IMR-90 (cell line): ENCODE measurements at regions not wholly inside any gene's neighbourhood (a gene's known extent, or its start where the extent isn't known, plus 50 kb on each side); places are given as distances from the start of the nearest gene placed in this dataset.

Experiments
- ATAC-seq: fragments of 200-7000 bp; cut with Tn5 transposase; 2 replicates; pipeline ENCODE4 v1.9.1; 2020; ENCODE audit warnings: low read depth, mild to moderate bottlenecking, moderate library complexity
- BruUV-seq: library from RNA; stranded (reverse); fragments of 400-500 nt; replicated peaks from 2 replicates; lab custom pipeline; 2021; lab: Mats Ljungman, UMichigan
- CTCF ChIA-PET: fragments of 300-600 bp; formaldehyde crosslinking; extraction: SDS; loops from one replicate; lab custom pipeline; 2021; ENCODE audit warnings: antibody characterized with exemption; lab: Yijun Ruan, JAX
- POLR2A ChIA-PET: fragments of 300-600 bp; sonication (Branson Sonifier 250); formaldehyde crosslinking; loops from one replicate; lab custom pipeline; 2022; ENCODE audit warnings: antibody characterized with exemption; ENCODE audit not compliant: unreplicated experiment; lab: Charles Lee
- DNase-seq: peaks from one replicate; pipeline ENCODE4 v3.0.0; 2013
- H2AFZ ChIP-seq: replicated peaks from 2 replicates; pipeline ENCODE3; 2013; ENCODE audit warnings: low read length, mild to moderate bottlenecking; ENCODE audit not compliant: poor library complexity
- H2AK5ac ChIP-seq: 2 replicates; pipeline ENCODE4 v1.6.1; 2013; ENCODE audit warnings: low read depth, low read length, inconsistent platforms
- H2AK9ac ChIP-seq: replicated peaks from 2 replicates; pipeline ENCODE3; 2013; ENCODE audit warnings: mild to moderate bottlenecking, low read depth, low read length, moderate library complexity; ENCODE audit not compliant: poor library complexity
- H2BK120ac ChIP-seq: 2 replicates; pipeline ENCODE4 v1.6.1; 2013; ENCODE audit warnings: low read depth, low read length, inconsistent platforms
- H2BK15ac ChIP-seq: 3 replicates; pipeline ENCODE4 v1.6.1; 2013; ENCODE audit warnings: low read depth, low read length, inconsistent platforms
- H2BK20ac ChIP-seq: 2 replicates; pipeline ENCODE4 v1.6.1; 2013; ENCODE audit warnings: low read depth, mild to moderate bottlenecking, inconsistent platforms, low read length, moderate library complexity
- H2BK5ac ChIP-seq: 2 replicates; pipeline ENCODE4 v1.6.1; 2013; ENCODE audit warnings: mild to moderate bottlenecking, low read depth, low read length, inconsistent platforms; ENCODE audit not compliant: poor library complexity, severe bottlenecking
- H3K14ac ChIP-seq: replicated peaks from 2 replicates; pipeline ENCODE4 v1.6.1; 2013; ENCODE audit warnings: low read depth, low read length, inconsistent platforms
- H3K18ac ChIP-seq: 2 replicates; pipeline ENCODE4 v1.6.1; 2013; ENCODE audit warnings: low read depth, low read length, control low read depth
- H3K23ac ChIP-seq: 2 replicates; pipeline ENCODE4 v1.6.1; 2013; ENCODE audit warnings: low read depth, low read length, inconsistent platforms
- H3K27ac ChIP-seq: 2 replicates; pipeline ENCODE4 v1.5.1; 2013; ENCODE audit warnings: mild to moderate bottlenecking, control low read depth, low read length; ENCODE audit not compliant: insufficient read depth
- H3K27me3 ChIP-seq: 2 replicates; pipeline ENCODE4 v1.6.1; 2013; ENCODE audit warnings: low read length; ENCODE audit not compliant: control insufficient read depth, insufficient read depth
- H3K36me3 ChIP-seq: 2 replicates; pipeline ENCODE4 v1.6.1; 2013; ENCODE audit warnings: low read length, mixed read lengths; ENCODE audit not compliant: control insufficient read depth, insufficient read depth
- H3K4ac ChIP-seq: 2 replicates; pipeline ENCODE4 v1.6.1; 2013; ENCODE audit warnings: low read depth, low read length, inconsistent platforms
- H3K4me1 ChIP-seq: 2 replicates; pipeline ENCODE4 v1.6.1; 2013; ENCODE audit warnings: low read length, mixed read lengths; ENCODE audit not compliant: control insufficient read depth, insufficient read depth
- H3K4me2 ChIP-seq: 2 replicates; pipeline ENCODE4 v1.6.1; 2013; ENCODE audit warnings: low read depth, mild to moderate bottlenecking, control low read depth, low read length, moderate library complexity
- H3K4me3 ChIP-seq: 2 replicates; pipeline ENCODE4 v1.5.1; 2013; ENCODE audit warnings: low read depth, mild to moderate bottlenecking, control low read depth, low read length, moderate library complexity; ENCODE audit not compliant: insufficient read depth
- H3K56ac ChIP-seq: 2 replicates; pipeline ENCODE4 v1.6.1; 2013; ENCODE audit warnings: low read length, inconsistent platforms; ENCODE audit not compliant: insufficient read depth; ENCODE audit errors: extremely low read depth
- H3K79me1 ChIP-seq, 2 experiments: 2 replicates each; pipeline ENCODE4 v1.6.1; 2013; ENCODE audit warnings: low read length in 2 of 2, inconsistent platforms in 1 of 2, low read depth in 1 of 2
- H3K9ac ChIP-seq: 2 replicates; pipeline ENCODE4 v1.6.1; 2013; ENCODE audit warnings: low read depth, low read length, control low read depth
- H3K9me1 ChIP-seq: 2 replicates; pipeline ENCODE4 v1.6.1; 2013; ENCODE audit warnings: low read length, inconsistent platforms; ENCODE audit not compliant: insufficient read depth
- H3K9me3 ChIP-seq: 2 replicates; pipeline ENCODE4 v1.6.1; 2013; ENCODE audit warnings: low read length; ENCODE audit not compliant: control insufficient read depth, insufficient read depth
- H4K20me1 ChIP-seq: 2 replicates; pipeline ENCODE4 v1.6.1; 2013; ENCODE audit warnings: low read length, inconsistent platforms; ENCODE audit not compliant: insufficient read depth
- H4K5ac ChIP-seq: 2 replicates; pipeline ENCODE4 v1.6.1; 2013; ENCODE audit warnings: mild to moderate bottlenecking, low read depth, low read length, control low read depth
- H4K8ac ChIP-seq, 2 experiments: 2 replicates each; pipeline ENCODE4 v1.6.1; 2013; ENCODE audit warnings: low read depth in 2 of 2, low read length in 2 of 2, control low read depth in 1 of 2, inconsistent platforms in 1 of 2
- H4K91ac ChIP-seq: 2 replicates; pipeline ENCODE4 v1.6.1; 2013; ENCODE audit warnings: low read depth, low read length, inconsistent platforms; ENCODE audit not compliant: insufficient read depth
- BHLHE40 ChIP-seq: fragments of 150-350 bp; IDR thresholded peaks from 2 replicates; pipeline ENCODE4 v1.6.1; 2016; ENCODE audit warnings: mild to moderate bottlenecking, low read depth, low read length
- CEBPB ChIP-seq: IDR thresholded peaks from 2 replicates; pipeline ENCODE4 v1.6.1; 2012; ENCODE audit warnings: low read depth, low read length, improper control_type of control experiment
- CHD1 ChIP-seq: IDR thresholded peaks from 2 replicates; pipeline ENCODE4 v1.6.1; 2012; ENCODE audit warnings: low read depth, low read length, improper control_type of control experiment
- CTCF ChIP-seq: conservative IDR thresholded peaks from 2 replicates; pipeline ENCODE4 v1.5.1; 2012; ENCODE audit warnings: mild to moderate bottlenecking, low read depth, low read length, improper control_type of control experiment
- ELK1 ChIP-seq: fragments of 150-350 bp; IDR thresholded peaks from 2 replicates; pipeline ENCODE4 v1.6.1; 2016; ENCODE audit warnings: low read depth, mild to moderate bottlenecking, low read length, moderate library complexity, borderline replicate concordance
- FOS ChIP-seq: fragments of 150-350 bp; IDR thresholded peaks from 2 replicates; pipeline ENCODE4 v1.6.1; 2016; ENCODE audit warnings: low read depth, low read length
- MAFK ChIP-seq: IDR thresholded peaks from 2 replicates; pipeline ENCODE4 v1.6.1; 2012; ENCODE audit warnings: low read depth, low read length, improper control_type of control experiment
- NFE2L2 ChIP-seq: fragments of 150-350 bp; IDR thresholded peaks from 2 replicates; pipeline ENCODE4 v1.6.1; 2016; ENCODE audit warnings: low read depth, mild to moderate bottlenecking, low read length
- POLR2A ChIP-seq: IDR thresholded peaks from 2 replicates; pipeline ENCODE4 v1.6.1; 2012; ENCODE audit warnings: mild to moderate bottlenecking, low read depth, low read length
- RAD21 ChIP-seq: IDR thresholded peaks from 2 replicates; pipeline ENCODE4 v1.6.1; 2012; ENCODE audit warnings: low read length, improper control_type of control experiment
- RCOR1 ChIP-seq: IDR thresholded peaks from 2 replicates; pipeline ENCODE4 v1.6.1; 2012; ENCODE audit warnings: mild to moderate bottlenecking, low read length, improper control_type of control experiment; ENCODE audit not compliant: insufficient replicate concordance
- RFX5 ChIP-seq: IDR thresholded peaks from 2 replicates; pipeline ENCODE4 v1.8.0; 2012; ENCODE audit warnings: low read depth, mild to moderate bottlenecking, low read length, moderate library complexity
- SMC3 ChIP-seq: fragments of 150-350 bp; IDR thresholded peaks from 2 replicates; pipeline ENCODE4 v1.6.1; 2016; ENCODE audit warnings: low read depth, mild to moderate bottlenecking, antibody characterized with exemption, low read length, moderate library complexity
- USF2 ChIP-seq: fragments of 150-350 bp; IDR thresholded peaks from 2 replicates; pipeline ENCODE4 v1.6.1; 2017; ENCODE audit warnings: mild to moderate bottlenecking, antibody characterized with exemption, low read length, low read depth
- WGBS, 2 experiments: methylation state at CpG; one replicate each; pipeline versions ENCODE4 v1.1.5 to v1.1.7; 2013; ENCODE audit warnings: missing lambda C conversion rate in 2 of 2; ENCODE audit not compliant: insufficient read length in 1 of 2; ENCODE audit errors: extremely low coverage in 2 of 2; 5-methylcytosine and 5-hydroxymethylcytosine counted together
- dilution Hi-C: fragments of 300-500 bp; cut with HindIII; formaldehyde crosslinking; loops from one replicate; pipeline ENCODE4 v1.14.3; 2018; ENCODE audit warnings: low sequenced_read_pairs; ENCODE audit not compliant: unreplicated experiment
- in situ Hi-C: fragments of 300-500 bp; cut with MboI; formaldehyde crosslinking; loops from 3 replicates; pipeline ENCODE4 v1.14.3; 2019; ENCODE audit warnings: low sequenced_read_pairs, inconsistent platforms, mixed read lengths
- intact Hi-C: fragments of 100-400 bp; cut with micrococcal nuclease; formaldehyde crosslinking; loops from 2 replicates; pipeline ENCODE4 v1.10.0; 2022

GRCh38 chr6:112906726-112907125 is 559.6 kb downstream of the RFPL4B start:
- no peak overlapping the region for H3K4ac ChIP-seq
- no peak overlapping the region for H3K56ac ChIP-seq
- no peak overlapping the region for H3K27ac ChIP-seq
- DNase-seq (peak; percentile 89), ATAC-seq (peak; percentile 75)
- H4K8ac ChIP-seq: no peak overlapping the region
- no peak overlapping the region for H4K91ac ChIP-seq
- no TSS peak for BruUV-seq
- H2AK5ac ChIP-seq: no peak overlapping the region
- 0 out of 2 replicates have a peak overlapping the region, but pooled peaks have one; percentile 1 for H3K14ac ChIP-seq
- CTCF ChIA-PET: no interaction called here
- H3K4me2 ChIP-seq: no peak overlapping the region
- H3K4me1 ChIP-seq: peaks cover 2% of the 10 kb centered on the region; the same call in 1 of the 2 replicates
- dilution Hi-C loops (no loop called here), intact Hi-C loops (no loop called here), in situ Hi-C loops (no loop called here)
- no peak overlapping the region for H2BK120ac ChIP-seq
- H2BK15ac ChIP-seq: no peak overlapping the region
- TF ChIP-seq ELK1 (no peak), MAFK (no peak), BHLHE40 (no peak), CHD1 (no peak), RCOR1 (no peak), RAD21 (no peak), CEBPB (no peak), USF2 (no peak), NFE2L2 (no peak), POLR2A (no peak), CTCF (no peak), FOS (no peak), RFX5 (no peak), SMC3 (no peak)
- H3K79me1 ChIP-seq: no peaks in the 10 kb centered on the region
- no peaks in the 10 kb centered on the region for H4K20me1 ChIP-seq
- no peaks in the 10 kb centered on the region for H3K9me1 ChIP-seq
- H2AFZ ChIP-seq: no peak overlapping the region
- WGBS, 2 experiments: no CpG with 5 or more reads among the region's 1 CpG
- H3K36me3 ChIP-seq: no peaks in the 10 kb centered on the region
- H3K27me3 ChIP-seq: no peaks in the 10 kb centered on the region
- H3K18ac ChIP-seq: no peak overlapping the region
- H2BK20ac ChIP-seq: no peak overlapping the region
- no peak overlapping the region for H2AK9ac ChIP-seq
- no peak overlapping the region for H3K23ac ChIP-seq
- no peak overlapping the region for H3K4me3 ChIP-seq
- POLR2A ChIA-PET: no interaction called here
- no peak overlapping the region for H2BK5ac ChIP-seq
- no peak overlapping the region for H3K9ac ChIP-seq
- H3K9me3 ChIP-seq: no peaks in the 10 kb centered on the region; the same call in 1 of the 2 replicates
- H4K5ac ChIP-seq: no peak overlapping the region
